Caco-2 (cell line): ENCODE measurements at regions not wholly inside any gene's neighbourhood (a gene's known extent, or its start where the extent isn't known, plus 50 kb on each side); places are given as distances from the start of the nearest gene placed in this dataset.

Source experiments
- BruUV-seq: library from RNA; stranded (reverse); fragments of 400-500 nt; replicated peaks from 2 replicates; lab custom pipeline; 2021; lab: Mats Ljungman, UMichigan
- CTCF ChIA-PET: fragments of 300-600 bp; sonication (Branson Sonifier 250); formaldehyde crosslinking; loops from one replicate; lab custom pipeline; 2022; ENCODE audit warnings: antibody characterized with exemption; lab: Charles Lee
- POLR2A ChIA-PET: fragments of 300-600 bp; sonication (Branson Sonifier 250); formaldehyde crosslinking; loops from one replicate; lab custom pipeline; 2022; ENCODE audit warnings: antibody characterized with exemption; lab: Charles Lee
- DNase-seq, 2 experiments: peaks; one replicate each; pipeline versions ENCODE4 v3.0.0 to v3.0.0-alpha.2; 2020 to 2022
- H3K27me3 ChIP-seq: replicated peaks from 2 replicates; pipeline ENCODE4 v1.6.0; 2011; ENCODE audit warnings: low read length; ENCODE audit not compliant: control insufficient read depth, insufficient read depth
- H3K36me3 ChIP-seq: 2 replicates; pipeline ENCODE4 v1.5.1; 2011; ENCODE audit warnings: low read length; ENCODE audit not compliant: control insufficient read depth, insufficient read depth
- H3K4me1 ChIP-seq: fragments of 250-450 bp; sonication (Bioruptor Pico); 2 replicates; pipeline ENCODE4 v1.5.1; 2020; ENCODE audit warnings: mild to moderate bottlenecking
- H3K4me3 ChIP-seq: 2 replicates; pipeline ENCODE4 v1.5.1; 2011; ENCODE audit warnings: low read depth, mild to moderate bottlenecking, control low read depth, low read length
- H3K9me3 ChIP-seq: fragments of 250-450 bp; sonication (Bioruptor Pico); 2 replicates; pipeline ENCODE4 v1.5.1; 2020; ENCODE audit warnings: mild to moderate bottlenecking, moderate library complexity
- H3K27ac Mint-ChIP-seq: one replicate; pipeline ENCODE4 v1.8.0; 2022; ENCODE audit warnings: mixed read lengths; ENCODE audit not compliant: unreplicated experiment
- H3K27me3 Mint-ChIP-seq: one replicate; pipeline ENCODE4 v1.8.0; 2022; ENCODE audit warnings: mixed read lengths; ENCODE audit not compliant: insufficient read depth, unreplicated experiment
- H3K36me3 Mint-ChIP-seq: one replicate; pipeline ENCODE4 v1.8.0; 2022; ENCODE audit warnings: mild to moderate bottlenecking, mixed read lengths; ENCODE audit not compliant: insufficient read depth, unreplicated experiment
- H3K4me1 Mint-ChIP-seq: one replicate; pipeline ENCODE4 v1.8.0; 2022; ENCODE audit warnings: low read depth, mixed read lengths; ENCODE audit not compliant: unreplicated experiment
- H3K4me3 Mint-ChIP-seq: one replicate; pipeline ENCODE4 v1.8.0; 2022; ENCODE audit warnings: mild to moderate bottlenecking, moderate library complexity, mixed read lengths; ENCODE audit not compliant: unreplicated experiment
- H3K9me3 Mint-ChIP-seq: one replicate; pipeline ENCODE4 v1.8.0; 2022; ENCODE audit warnings: mixed read lengths; ENCODE audit not compliant: unreplicated experiment
- intact Hi-C: fragments of 100-400 bp; cut with micrococcal nuclease; formaldehyde crosslinking; loops from one replicate; pipeline ENCODE4 v1.10.0; 2022; ENCODE audit not compliant: unreplicated experiment
- TF ChIP-seq, protein P1 (sequence below), 2 experiments: fragments of 200-600 bp in 1 of 2; IDR thresholded peaks; 1 replicate in 1 of 2; 2 replicates in 1 of 2; pipeline versions ENCODE4 v1.5.1 to v1.8.0; 2011 to 2022; ENCODE audit warnings: antibody characterized with exemption in 1 of 2, control low read depth in 1 of 2, inconsistent platforms in 1 of 2, low read depth in 1 of 2, low read length in 1 of 2, mild to moderate bottlenecking in 1 of 2, moderate library complexity in 1 of 2; ENCODE audit not compliant: insufficient read depth in 1 of 2, severe bottlenecking in 1 of 2, unreplicated experiment in 1 of 2

DNA sequence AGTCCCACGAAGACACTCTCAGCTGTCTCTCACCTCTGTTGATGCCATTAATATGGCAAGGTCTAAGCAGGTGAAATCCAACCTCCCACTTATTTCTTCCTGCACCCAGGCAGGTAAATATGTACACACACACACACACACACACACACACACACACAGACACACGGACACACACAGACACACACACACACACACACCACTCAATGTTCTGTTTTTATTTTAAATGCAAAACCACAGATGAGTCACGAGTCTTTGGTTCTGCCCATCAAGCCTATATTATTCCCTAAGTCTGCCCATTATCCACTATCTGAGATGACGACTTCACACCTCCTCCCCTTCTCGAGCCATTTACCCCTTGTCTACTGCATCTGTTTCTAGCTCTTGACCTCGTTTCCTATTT lies 344.7 kb downstream of the CDH26 start:
- ChIA-PET CTCF (no interaction called here), POLR2A (no interaction called here)
- BruUV-seq, result no TSS peak
- no peaks in the 10 kb centered on the region for H3K9me3 Mint-ChIP-seq
- no peaks in the 10 kb centered on the region for H3K36me3 Mint-ChIP-seq
- H3K27ac Mint-ChIP-seq, result no peak overlapping the region
- no peaks in the 10 kb centered on the region for H3K4me1 ChIP-seq
- no peaks in the 10 kb centered on the region for H3K4me1 Mint-ChIP-seq
- TF ChIP-seq, protein P1, sequence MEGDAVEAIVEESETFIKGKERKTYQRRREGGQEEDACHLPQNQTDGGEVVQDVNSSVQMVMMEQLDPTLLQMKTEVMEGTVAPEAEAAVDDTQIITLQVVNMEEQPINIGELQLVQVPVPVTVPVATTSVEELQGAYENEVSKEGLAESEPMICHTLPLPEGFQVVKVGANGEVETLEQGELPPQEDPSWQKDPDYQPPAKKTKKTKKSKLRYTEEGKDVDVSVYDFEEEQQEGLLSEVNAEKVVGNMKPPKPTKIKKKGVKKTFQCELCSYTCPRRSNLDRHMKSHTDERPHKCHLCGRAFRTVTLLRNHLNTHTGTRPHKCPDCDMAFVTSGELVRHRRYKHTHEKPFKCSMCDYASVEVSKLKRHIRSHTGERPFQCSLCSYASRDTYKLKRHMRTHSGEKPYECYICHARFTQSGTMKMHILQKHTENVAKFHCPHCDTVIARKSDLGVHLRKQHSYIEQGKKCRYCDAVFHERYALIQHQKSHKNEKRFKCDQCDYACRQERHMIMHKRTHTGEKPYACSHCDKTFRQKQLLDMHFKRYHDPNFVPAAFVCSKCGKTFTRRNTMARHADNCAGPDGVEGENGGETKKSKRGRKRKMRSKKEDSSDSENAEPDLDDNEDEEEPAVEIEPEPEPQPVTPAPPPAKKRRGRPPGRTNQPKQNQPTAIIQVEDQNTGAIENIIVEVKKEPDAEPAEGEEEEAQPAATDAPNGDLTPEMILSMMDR (IDR thresholded peaks at IDR 0.05; ENCODE audit: insufficient read depth in 1 of 2, low read depth in 1 of 2, low read length in 1 of 2, severe bottlenecking in 1 of 2, unreplicated experiment in 1 of 2), result no peak
- no peak for DNase-seq
- H3K36me3 ChIP-seq, result no peaks in the 10 kb centered on the region
- H3K4me3 ChIP-seq, result no peak overlapping the region
- H3K9me3 ChIP-seq, result no peaks in the 10 kb centered on the region
- H3K27me3 Mint-ChIP-seq, result no peaks in the 10 kb centered on the region
- H3K27me3 ChIP-seq, result no peaks in the 10 kb centered on the region; the same call in 1 of the 2 replicates
- intact Hi-C loops, result no loop called here
- H3K4me3 Mint-ChIP-seq, result no peak overlapping the region

DNA sequence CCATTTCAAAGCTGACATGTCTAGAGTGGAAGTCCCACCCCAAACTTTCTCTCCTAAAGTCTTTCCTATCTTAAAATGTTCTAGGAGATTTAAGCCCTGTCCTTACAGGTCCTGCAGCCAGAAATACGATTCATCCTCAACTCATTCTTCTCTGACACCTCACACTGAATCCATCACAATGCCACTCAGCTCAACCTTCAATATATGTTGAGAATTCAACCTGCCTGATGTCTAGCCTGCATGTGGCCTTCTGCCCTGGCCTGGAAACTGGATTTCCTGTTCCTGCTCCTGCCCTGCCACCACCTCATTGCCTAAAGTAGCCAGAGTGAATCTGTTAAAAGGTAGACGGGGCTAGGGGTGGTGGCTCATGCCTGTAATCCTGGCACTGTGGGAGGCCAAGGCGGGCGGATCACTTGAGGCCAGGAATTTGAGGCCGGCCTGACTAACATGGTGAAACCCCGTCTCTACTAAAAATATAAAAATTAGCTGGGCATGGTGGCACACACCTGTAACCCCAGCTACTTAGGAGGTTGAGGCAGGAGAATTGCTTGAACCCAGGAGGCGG lies 345.9 kb downstream of the CDH26 start:
- Mint-ChIP-seq H3K27me3 (peaks cover 3% of the 10 kb centered on the region), H3K9me3 (no peaks in the 10 kb centered on the region), H3K36me3 (no peaks in the 10 kb centered on the region), H3K4me3 (no peak overlapping the region), H3K27ac (no peak overlapping the region), H3K4me1 (no peaks in the 10 kb centered on the region)
- TF ChIP-seq, protein P1 (IDR thresholded peaks at IDR 0.05; ENCODE audit: insufficient read depth in 1 of 2, low read depth in 1 of 2, low read length in 1 of 2, severe bottlenecking in 1 of 2, unreplicated experiment in 1 of 2), result no peak
- CTCF ChIA-PET, result no interaction called here
- no peaks in the 10 kb centered on the region for H3K36me3 ChIP-seq
- no peak overlapping the region for H3K4me3 ChIP-seq
- BruUV-seq, result no TSS peak
- POLR2A ChIA-PET, result no interaction called here
- no peaks in the 10 kb centered on the region; the same call in 1 of the 2 replicates for H3K27me3 ChIP-seq
- intact Hi-C loops, result no loop called here
- H3K9me3 ChIP-seq, result no peaks in the 10 kb centered on the region
- H3K4me1 ChIP-seq, result no peaks in the 10 kb centered on the region
- DNase-seq, result peak in 1 of 2 experiments; percentile 25

DNA sequence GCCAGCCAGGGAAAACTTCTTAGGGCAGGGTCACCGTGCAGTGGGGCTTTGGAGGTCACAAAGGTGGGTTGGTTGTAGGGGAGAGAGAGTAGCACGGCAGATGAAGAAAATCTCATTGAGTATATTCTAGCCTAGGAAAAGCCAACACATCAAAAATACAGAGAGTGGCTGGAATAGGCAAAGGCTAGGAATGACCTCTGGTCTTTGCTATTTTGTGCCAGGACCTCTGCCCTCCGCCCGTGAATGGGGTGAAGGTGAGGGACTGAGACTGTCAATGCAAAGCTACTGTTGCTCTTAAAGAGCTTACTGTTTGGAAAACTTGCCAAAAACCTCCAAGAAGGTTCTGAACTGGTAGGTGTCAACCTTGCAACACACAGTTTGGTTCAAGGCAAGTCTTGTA lies 346.7 kb downstream of the CDH26 start:
- DNase-seq, result peak in 1 of 2 experiments; percentile 25
- Mint-ChIP-seq H3K9me3 (no peaks in the 10 kb centered on the region), H3K27me3 (peaks cover 3% of the 10 kb centered on the region), H3K27ac (no peak overlapping the region), H3K4me1 (no peaks in the 10 kb centered on the region), H3K36me3 (no peaks in the 10 kb centered on the region), H3K4me3 (no peak overlapping the region)
- CTCF ChIA-PET, result no interaction called here
- TF ChIP-seq, protein P1 (IDR thresholded peaks at IDR 0.05; ENCODE audit: insufficient read depth in 1 of 2, low read depth in 1 of 2, low read length in 1 of 2, severe bottlenecking in 1 of 2, unreplicated experiment in 1 of 2), result no peak
- Histone ChIP-seq H3K4me1 (no peaks in the 10 kb centered on the region), H3K36me3 (no peaks in the 10 kb centered on the region), H3K27me3 (no peaks in the 10 kb centered on the region; the same call in 1 of the 2 replicates), H3K4me3 (no peak overlapping the region), H3K9me3 (no peaks in the 10 kb centered on the region; the same call in 1 of the 2 replicates)
- BruUV-seq, result no TSS peak
- intact Hi-C loops, result no loop called here
- POLR2A ChIA-PET, result no interaction called here
